AG08395 (cell line): ENCODE measurements at regions not wholly inside any gene's neighbourhood (a gene's known extent, or its start where the extent isn't known, plus 50 kb on each side); places are given as distances from the start of the nearest gene placed in this dataset.
"Not testable (repeated sequence)": the region's sequence is repeated elsewhere in the genome, so short reads cannot be mapped to it uniquely, and the experiment has no call there.

Experiments used
- DNase-seq: peaks from one replicate; pipeline ENCODE4 v3.0.0; 2012; ENCODE audit warnings: mixed read lengths, low spot score

DNA sequence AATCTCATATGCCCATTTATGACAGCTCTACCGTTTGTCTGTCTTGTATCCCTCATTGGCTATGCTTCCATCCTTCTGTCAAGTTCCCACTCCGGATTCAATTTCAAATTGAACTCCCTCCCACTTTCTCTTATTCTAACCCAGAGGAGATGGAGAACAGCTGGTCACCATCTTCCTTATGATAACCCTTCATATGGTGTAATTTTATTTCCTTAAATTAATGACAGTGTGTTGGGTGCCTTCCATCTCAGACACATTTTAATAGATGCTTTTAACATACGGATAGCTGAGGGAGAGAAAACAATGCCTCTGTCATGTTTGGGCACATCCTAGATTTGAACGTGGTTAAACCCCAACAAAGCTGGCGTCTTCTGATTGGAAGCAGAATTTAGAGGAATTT lies 103.0 kb upstream of the PLXNA2 start:
- DNase-seq: no peak

DNA sequence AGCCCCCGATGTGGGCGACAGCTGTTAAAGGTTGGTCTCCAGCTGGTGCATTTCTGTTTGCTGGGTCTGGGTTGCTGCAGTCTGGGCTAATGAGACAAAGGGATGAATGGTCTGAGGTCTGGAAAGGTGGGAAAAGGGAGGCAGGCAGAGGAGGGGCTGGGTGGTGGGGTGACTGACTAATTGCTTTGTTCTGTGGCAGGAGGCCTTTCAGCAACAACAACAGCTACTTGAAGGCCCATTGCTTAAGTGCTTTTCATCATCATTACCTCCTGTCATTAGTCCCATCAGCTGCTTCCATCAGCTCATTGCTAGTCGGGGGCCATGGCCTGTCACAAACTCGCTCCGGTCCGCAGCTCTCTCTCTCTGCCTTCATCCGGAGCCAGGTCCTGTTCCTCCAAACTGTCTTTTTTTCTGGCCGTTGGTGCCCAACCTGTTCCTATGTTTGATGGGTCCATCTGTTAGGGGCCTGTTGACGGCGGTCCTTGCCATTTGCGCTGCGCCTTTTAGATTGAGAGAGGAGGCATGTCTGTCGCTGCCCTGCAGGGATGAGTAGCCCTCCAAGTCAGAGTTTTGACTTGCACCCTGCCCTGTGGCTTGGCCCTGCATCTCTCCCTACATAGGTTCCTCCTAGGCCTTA lies 105.6 kb upstream of the PLXNA2 start:
- DNase-seq: no peak

DNA sequence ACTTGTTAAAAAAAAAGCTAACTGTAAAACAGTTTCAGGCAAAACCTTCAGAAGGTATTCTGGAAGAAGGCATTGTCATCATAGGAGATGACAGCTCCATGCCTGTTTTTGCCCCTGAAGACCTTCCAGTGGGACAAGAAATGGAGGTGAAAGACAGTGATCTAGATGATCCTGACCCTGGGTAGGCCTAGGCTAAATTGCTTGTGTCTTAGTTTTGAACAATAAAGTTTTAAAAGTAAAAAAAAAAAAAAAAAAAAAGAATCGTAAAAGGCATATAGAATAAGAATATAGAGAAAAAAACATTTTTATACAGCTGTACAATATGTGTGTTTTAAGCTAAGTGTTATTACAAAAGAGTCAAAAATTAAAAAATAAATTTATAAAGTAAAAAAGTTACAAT lies 106.6 kb upstream of the PLXNA2 start:
- DNase-seq: no peak

DNA sequence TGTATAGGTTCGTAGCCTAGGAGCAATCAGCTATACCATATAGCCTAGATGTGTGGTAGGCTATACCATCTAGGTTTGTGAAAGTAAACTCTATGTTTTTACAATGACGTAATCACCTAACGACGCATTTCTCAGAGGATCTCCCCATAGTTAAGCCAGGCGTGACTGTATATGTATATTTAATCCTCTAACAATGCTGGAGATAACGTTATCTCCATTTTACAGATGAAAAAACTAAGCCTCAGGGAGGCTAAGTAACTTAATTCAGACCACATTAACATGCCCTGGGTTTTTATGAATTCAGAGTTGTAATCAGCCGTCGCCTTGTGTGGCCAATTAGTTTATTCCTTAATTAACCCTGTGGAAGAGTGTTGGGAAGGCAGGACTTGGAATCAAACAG lies 107.7 kb upstream of the PLXNA2 start:
- no peak for DNase-seq

DNA sequence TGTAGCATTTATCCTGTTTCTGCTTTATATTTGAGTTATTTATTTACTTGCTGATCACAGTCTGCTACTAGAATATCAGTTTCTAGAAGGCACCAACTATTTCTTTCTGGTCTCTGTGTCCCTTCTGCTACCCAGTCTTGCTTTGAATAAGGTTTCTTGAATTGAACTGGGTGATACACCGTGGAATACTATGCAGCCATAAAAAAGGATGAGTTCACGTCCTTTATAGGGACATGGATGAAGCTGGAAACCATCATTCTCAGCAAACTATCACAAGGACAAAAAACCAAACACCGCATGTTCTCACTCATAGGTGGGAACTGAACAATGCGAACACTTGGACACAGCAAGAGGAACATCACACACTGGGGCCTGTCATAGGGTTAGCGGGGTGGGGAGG lies 109.6 kb upstream of the PLXNA2 start:
- not testable (repeated sequence) for DNase-seq

DNA sequence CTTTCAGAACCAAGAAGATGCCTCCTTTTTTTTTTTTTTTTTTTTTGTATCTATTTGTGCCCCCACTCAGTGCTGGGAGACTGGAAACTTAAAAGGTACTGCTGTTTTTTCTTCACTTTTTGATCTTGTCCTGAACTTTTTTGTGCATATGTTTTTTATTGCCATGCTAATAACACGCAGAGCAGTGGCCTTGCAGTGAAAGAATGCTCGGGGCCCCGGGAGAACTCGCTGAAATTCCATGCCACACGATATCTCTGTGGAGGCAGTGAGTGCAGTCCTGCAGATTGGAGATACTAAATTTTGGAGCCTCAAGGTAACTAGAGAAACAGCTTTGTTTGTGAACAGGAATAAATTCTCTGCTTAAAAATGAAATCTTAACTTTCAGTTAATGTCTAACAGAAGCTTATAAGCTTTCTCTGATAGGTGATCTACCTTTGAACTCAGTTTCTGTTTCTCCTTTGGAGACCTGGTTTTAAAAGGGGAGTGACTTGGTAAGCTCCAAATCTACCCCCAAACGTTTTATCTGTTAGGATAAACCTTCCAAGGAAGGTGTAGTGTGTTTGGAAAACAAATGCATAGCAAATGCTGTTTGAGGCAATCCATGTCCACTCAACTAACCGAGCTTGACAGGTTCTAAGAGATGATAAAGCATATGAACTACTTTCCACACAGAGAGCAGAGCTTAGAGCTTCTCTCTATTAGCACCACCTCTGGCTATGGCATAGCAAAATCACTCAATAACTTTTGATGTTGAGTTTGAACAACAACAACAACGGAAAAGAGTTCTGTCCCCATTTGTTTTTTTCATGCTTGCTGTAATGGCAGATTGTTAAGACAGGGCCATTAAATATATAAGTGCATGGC lies 113.7 kb upstream of the PLXNA2 start:
- DNase-seq: no peak

DNA sequence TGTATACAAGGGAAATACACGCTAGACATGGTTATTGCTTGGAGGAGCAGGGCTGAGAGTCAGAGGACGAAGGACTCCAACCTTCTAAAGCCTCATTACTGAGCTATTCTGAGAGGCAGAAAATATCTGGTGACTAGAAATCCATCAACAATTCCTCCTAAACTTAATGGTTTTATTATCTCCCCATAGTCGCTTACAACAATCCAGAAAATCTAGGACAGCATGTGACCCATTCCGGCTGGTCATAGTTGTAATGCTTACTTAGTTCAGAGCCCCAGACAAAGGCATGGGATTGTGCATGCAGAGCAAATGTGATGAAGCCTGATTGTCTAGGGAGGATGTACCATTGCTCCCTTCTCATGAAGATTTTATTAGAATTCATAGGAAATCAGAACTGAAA lies 114.5 kb upstream of the PLXNA2 start:
- DNase-seq: no peak

DNA sequence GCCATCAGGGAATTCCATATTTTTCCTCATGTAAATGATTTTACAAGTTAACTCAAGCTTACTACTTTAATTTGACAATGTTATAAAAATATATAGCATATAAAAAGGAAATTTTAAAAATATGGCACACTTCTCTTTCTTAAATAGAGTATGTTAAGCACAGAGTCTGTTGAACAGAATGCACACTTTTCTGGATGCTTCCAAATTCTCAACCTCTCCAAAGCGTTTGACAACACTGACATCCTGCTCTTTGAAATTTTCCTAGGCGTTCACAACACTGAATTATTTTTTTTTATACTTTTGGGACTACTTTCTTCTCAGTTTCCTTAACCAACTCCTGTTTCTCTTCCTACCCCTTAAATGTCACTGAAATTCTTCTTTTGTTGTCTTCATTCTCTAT lies 117.8 kb upstream of the PLXNA2 start:
- no peak for DNase-seq

DNA sequence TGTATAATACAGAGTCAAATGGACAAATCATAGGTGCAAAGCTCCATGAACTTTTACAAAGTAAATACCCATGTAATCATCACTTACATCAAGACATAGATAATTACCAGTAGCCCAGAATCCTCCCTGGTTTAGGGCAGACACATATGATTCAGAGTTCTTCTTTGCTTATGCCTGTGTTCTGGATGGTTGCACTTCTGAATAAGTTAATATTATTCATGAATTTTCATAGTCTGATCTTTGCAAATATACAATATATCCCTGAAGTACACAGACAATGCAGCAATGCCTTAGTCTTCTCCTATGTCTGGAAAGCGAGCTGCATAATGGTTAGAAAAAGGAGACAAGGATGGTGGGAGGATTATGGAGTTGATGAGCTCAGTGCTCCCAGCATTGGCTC lies 122.4 kb upstream of the PLXNA2 start:
- no peak for DNase-seq

DNA sequence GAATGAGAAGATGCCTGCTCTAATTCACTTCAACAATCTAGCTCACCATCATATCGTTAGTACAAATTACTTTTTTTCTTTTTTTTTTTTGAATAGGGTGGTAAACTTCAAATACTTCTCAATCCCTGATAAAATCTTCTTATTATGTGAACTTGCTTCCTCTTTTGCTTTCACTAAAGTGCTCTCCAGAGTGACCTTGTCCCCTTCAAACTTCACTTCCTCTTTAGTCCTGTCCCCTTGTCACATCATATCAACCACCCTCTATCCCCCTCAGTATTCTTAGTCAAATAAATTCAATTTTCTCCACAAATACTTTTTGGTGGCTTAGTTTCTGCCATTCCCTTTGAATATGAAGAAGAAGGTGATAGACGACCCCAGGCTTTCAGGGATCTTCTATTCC lies 124.9 kb upstream of the PLXNA2 start:
- no peak for DNase-seq

DNA sequence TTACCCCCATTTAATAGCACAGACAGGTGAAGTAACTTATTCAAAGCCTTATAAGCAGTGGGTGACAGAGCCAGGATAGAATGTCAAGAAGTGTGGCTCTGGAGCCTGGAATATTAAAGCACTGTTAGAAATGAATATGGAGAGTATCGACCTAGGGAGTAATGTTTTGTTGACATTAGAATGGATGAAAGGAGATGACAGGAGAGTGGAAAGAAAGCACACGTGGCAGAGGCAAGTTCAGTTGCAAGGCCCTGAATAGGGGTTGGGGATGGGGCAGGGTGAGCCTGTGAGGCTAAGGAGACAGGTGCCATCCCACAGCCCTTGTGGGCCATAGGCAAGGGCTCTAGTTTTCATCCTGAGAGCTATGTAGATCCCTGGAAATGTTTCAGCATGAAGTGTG lies 125.5 kb upstream of the PLXNA2 start:
- DNase-seq: no peak

DNA sequence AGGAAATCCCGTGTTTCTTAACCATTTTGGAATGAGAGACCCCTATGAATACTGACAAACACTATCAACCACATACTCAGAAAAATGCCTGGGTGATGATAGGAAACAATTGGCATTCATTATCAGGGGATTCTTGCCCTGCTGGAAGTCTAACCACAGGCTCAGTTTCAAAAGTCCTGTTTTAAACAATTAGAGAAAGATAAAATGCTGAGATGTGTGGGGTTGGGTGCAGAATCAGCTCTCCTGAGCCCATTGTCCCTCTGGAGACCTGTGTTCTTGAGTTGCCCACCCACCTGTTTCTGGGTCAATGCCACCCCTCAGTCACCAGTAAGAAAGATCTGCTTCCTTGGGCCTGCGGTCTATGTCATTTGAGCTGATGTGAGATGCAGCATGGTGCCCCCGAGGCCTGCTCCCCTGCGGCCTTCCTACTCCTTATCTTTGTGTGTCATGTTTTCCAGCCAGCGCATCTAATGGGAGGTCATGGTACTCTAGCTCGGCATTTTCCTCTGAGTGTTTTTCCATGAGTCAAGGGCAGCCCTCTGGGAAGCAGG lies 130.3 kb upstream of the PLXNA2 start:
- DNase-seq: no peak

DNA sequence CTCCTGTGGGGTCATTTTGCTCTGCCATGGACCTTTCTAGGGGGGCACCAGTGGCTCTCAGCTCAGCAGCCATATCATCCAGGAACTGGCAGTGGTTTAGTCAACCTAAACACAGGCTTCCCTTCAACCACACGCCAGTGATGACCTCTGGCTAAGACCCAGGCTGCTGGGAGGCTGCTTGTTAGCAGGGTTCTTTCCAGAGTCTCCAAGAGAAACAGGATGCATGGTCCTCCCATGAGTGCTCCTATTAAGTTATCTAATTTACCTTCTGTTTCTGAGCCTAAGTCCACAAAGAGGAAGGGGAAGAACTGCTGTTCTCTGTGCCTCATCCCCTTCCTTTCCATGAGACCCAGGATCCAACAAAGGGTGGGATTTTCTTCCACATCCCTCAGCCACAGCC lies 137.3 kb upstream of the PLXNA2 start:
- no peak for DNase-seq

DNA sequence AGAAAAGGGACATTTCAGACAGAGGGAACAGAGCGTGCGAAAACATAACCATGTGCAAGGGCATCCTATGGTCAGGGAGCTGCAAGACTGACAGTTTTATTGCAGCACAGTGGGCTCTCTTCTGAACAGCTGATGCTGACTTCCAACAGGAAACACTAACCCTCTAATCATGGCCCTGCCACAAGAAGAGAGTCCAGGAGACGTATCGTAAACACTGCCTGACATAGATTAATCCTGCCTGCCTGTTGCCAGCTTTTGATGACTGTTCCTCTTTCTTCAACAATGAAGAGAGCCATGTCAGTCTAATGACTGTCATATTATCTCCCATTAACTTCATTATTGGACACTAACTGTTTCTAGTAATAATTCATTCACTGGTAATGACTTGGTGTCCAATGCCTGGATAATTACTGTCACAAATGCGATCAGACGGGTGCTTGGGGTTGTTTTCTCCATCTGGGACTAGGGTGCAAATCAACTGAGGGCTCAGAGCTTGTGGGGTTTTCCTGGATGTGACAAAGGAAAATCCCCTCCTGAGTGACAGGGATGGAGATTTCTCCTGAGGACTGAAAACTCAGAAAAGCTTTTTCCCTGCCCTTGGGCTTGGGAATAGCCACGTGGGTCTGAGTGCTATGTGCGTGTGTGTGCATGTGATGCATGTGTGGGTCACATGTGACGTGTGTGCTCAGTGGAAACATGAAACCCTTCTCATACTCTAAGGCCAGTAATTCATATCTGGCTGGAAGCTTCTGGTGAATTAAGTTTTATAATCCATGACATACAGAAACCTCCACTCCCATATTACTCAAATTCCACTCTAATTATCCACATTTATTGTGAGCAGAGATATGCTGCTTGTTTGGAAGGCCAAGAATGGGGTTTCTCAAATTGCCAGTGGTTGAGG lies 144.0 kb upstream of the PLXNA2 start:
- no peak for DNase-seq

DNA sequence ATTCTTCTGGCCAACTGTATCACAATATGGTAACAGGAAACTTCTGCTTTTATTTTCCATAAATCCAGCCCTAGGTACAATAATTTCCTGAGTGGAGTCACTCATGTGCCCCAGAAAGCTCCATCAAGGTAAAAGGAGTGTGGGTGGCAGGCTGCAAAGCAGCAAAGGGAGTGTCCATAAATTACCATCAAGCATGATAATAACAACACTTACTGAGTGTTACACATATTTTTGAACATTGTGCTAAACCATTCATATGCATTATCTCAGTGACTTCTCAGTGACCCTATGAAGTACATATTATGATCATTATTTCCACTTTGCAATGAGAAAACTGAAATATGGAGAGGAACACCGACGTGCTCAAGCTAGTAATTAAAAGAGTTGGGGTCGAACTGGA lies 149.2 kb upstream of the PLXNA2 start:
- DNase-seq: no peak

DNA sequence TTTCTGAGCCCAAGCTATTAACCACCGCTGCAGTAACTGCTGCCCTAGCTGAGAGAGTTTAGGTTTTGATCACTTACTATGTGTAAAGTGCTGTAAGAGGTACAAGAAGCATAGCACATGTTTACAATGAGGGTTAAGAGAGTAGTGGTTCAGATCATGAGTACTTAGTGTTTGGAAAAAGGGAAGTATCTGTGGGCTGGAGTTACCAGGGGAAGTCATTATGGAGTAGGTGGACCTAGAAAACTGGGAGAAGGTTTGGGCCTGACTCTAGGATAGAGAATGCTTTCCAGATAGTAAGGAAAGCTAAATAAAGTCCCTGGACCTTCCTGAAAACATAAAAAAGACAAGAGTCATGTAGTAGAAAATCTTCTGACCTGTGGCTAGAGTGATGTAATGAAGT lies 149.6 kb upstream of the PLXNA2 start:
- DNase-seq: no peak

DNA sequence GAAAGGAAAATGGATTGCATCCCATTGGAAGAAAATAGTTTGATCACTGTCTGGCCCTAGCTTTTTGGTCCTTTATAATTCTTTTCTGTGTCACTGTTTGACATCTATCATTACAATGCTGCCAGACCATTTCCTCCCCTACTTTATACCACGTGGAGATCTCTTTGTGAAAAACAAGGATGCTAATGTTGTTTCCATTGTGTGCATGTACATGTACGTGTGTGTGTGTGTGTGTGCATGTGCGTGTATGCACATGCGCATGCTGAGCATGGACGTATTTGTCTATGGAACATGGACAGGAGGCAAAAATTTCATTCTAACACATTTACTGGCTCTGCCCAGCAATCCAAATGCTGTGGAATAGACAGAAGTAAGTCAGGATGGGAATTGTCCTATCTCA lies 153.1 kb upstream of the PLXNA2 start:
- DNase-seq: no peak

DNA sequence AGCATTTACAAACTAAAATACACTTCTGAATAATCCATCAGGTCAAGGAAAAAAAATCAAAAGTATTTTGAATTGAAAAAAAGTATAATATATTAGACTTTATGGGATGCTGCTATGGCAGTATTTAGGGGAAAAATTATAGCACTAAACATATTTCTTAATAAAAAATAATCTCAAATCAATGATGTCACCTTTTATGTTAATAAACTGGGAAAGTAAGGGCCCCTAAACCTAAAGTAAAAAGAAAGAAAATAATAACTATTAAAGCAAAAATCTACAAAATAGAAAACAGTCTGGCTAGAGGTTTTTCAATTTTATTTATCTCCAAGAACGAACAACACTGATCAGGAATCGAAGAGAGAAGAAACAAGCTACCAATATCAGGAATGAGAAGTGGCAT lies 160.8 kb upstream of the PLXNA2 start:
- DNase-seq: no peak

DNA sequence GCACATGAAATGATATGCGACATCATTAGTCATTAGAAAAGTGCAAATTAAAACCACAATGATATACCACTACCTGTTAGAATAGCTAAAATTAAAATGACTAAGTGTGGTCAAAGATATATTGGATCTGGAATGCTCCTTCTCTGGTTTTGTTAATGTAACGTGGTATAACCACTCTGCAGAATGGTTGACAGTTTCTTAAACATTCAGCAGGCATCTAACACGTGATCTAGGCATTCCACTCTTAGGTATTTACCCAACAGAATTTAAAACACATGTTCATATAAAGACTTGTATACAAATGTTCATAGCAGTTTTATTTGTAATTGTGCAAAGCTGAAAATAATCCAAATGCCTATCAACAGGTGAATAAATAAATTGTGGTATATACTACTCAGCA lies 165.0 kb upstream of the PLXNA2 start:
- DNase-seq: no peak

DNA sequence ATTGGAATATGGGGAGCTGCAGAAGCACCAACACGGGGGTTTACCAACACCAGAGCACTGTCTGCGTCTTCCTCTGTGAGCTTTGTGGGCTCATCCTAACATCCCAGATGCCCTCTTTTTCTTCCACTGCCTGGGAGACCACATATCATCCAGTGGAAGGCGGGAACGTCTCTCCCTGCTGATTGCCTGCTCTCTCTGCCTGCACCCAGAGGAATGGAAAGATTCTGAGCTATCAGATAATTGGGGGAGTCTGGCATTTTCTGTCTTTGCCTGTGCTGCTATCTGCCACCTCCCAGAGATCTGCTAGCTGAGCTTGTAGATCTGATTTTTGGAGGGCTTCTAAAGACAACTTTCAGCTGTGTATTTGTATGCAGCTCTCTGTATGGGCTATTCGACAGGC lies 166.2 kb upstream of the PLXNA2 start:
- no peak for DNase-seq

DNA sequence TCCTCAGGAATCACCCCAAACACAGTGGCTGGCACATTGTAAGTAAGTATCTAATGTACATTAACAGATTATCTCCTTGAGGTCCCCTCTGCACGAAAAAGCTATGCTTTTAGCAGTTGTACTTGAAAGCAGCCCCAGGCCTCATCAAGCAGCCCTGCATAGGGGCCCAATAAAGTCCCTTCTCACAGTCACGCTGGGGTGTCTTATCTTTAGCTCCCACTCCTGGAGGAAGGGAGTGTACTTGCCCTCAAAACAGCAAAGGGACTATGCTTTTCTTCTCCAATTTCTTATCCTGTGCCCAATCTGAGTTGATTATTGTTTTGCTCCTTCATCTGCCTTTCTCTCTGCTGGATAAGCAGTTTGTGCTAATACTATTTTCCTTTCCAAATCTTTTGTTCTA lies 168.8 kb upstream of the PLXNA2 start:
- DNase-seq: no peak

DNA sequence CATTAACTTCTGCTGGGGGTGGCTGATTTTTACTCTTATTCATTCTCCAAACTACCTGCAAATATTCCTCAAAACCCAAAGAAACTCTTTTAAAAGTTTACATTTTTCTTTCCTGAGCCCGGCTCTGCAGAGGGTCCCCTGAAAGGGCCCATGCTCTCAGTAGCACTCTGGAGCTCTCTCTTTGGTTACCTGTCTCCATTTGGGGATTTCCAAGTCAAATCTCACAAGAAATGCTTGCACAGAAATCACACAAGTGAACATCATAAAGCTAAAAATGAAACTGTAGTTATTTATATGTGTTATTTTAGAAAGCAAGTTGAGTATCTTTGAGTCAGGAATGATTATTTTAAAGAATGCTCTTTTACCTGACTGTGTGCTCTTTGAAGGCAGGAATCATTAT lies 174.5 kb upstream of the PLXNA2 start:
- no peak for DNase-seq
